ENCODE measurements at regions not wholly inside any gene's neighbourhood (a gene's known extent, or its start where the extent isn't known, plus 50 kb on each side); places are given as distances from the start of the nearest gene placed in this dataset.

- Histone ChIP-seq H3K9me2 (replicated peaks; ENCODE audit: insufficient read depth, low read length) (no peaks in the 10 kb centered on the region), H3F3A (ENCODE audit: insufficient read depth, low read length) (no peaks in the 10 kb centered on the region), H3K9ac (ENCODE audit: low read length) (no peak overlapping the region)
Measured at GRCh38 chr7:9120331-9120730, 686.9 kb downstream of the NXPH1 start.

GRCh38 chr7:9124320-9124719 lies 690.9 kb downstream of the NXPH1 start:
- H3K4me3 ChIP-seq (ENCODE audit: low read length) = no peak overlapping the region
- TF ChIP-seq CTCF (IDR thresholded peaks at IDR 0.05; ENCODE audit: low read length) = no peak
- TF ChIP-seq EZH2phosphoT487 (IDR thresholded peaks at IDR 0.05; ENCODE audit: low read length) = no peak
- no peaks in the 10 kb centered on the region for H3K36me3 ChIP-seq (replicated peaks; ENCODE audit: insufficient read depth, low read length)
- no peaks in the 10 kb centered on the region for H3K79me2 ChIP-seq (ENCODE audit: low read length)
- DNase-seq = no peak
- H3K9me3 ChIP-seq (replicated peaks; ENCODE audit: insufficient read depth, low read length) = no peaks in the 10 kb centered on the region
- H2AFZ ChIP-seq (ENCODE audit: low read length) = no peak overlapping the region
- no peak overlapping the region for H3K4me2 ChIP-seq (ENCODE audit: low read depth, low read length)
- peaks cover 15% of the 10 kb centered on the region for H3K4me1 ChIP-seq (ENCODE audit: low read length)
- no peaks in the 10 kb centered on the region for H3F3A ChIP-seq (ENCODE audit: insufficient read depth, low read length)
- no peaks in the 10 kb centered on the region for H3K27me3 ChIP-seq (replicated peaks; ENCODE audit: insufficient read depth, low read length)
- H3K9ac ChIP-seq (ENCODE audit: low read length) = no peak overlapping the region
- H4K20me1 ChIP-seq (ENCODE audit: insufficient read depth, low read length) = no peaks in the 10 kb centered on the region
- no peaks in the 10 kb centered on the region for H3K9me2 ChIP-seq (replicated peaks; ENCODE audit: insufficient read depth, low read length)
- H3K27ac ChIP-seq (ENCODE audit: low read length) = no peak overlapping the region

More at GRCh38 chr7:9120331-9120730, 686.9 kb downstream of the NXPH1 start:
- no peaks in the 10 kb centered on the region for H3K9me3 ChIP-seq (replicated peaks; ENCODE audit: insufficient read depth, low read length)
- TF ChIP-seq EZH2 (optimal IDR thresholded peaks at IDR 0.05; ENCODE audit: low read depth, low read length) (no peak), EZH2phosphoT487 (IDR thresholded peaks at IDR 0.05; ENCODE audit: low read length) (no peak), CTCF (IDR thresholded peaks at IDR 0.05; ENCODE audit: low read length) (no peak)
- H3K4me1 ChIP-seq (ENCODE audit: low read length) = peaks cover 11% of the 10 kb centered on the region
- H2AFZ ChIP-seq (ENCODE audit: low read length) = no peak overlapping the region
- no peaks in the 10 kb centered on the region for H3K27me3 ChIP-seq (replicated peaks; ENCODE audit: insufficient read depth, low read length)
- no peak overlapping the region for H3K4me3 ChIP-seq (ENCODE audit: low read length)
- no peak for DNase-seq
- no peaks in the 10 kb centered on the region for H3K79me2 ChIP-seq (ENCODE audit: low read length)
- H3K27ac ChIP-seq (ENCODE audit: low read length) = no peak overlapping the region
- no peak overlapping the region for H3K4me2 ChIP-seq (ENCODE audit: low read depth, low read length)
- H3K36me3 ChIP-seq (replicated peaks; ENCODE audit: insufficient read depth, low read length) = no peaks in the 10 kb centered on the region
- H4K20me1 ChIP-seq (ENCODE audit: insufficient read depth, low read length) = no peaks in the 10 kb centered on the region

- no peaks in the 10 kb centered on the region for H4K20me1 ChIP-seq (ENCODE audit: insufficient read depth, low read length)
- peak overlapping the region; percentile 45; the same call in 1 of the 2 replicates for H3K27ac ChIP-seq (ENCODE audit: low read length)
- peak; percentile 78 for DNase-seq
Measured at GRCh38 chr7:9125246-9125645, 691.8 kb downstream of the NXPH1 start.

More at GRCh38 chr7:9125246-9125645, 691.8 kb downstream of the NXPH1 start:
- H2AFZ ChIP-seq (ENCODE audit: low read length) = peak overlapping the region; percentile 57; the same call in 1 of the 2 replicates
- TF ChIP-seq EZH2 (optimal IDR thresholded peaks at IDR 0.05; ENCODE audit: low read depth, low read length) (no peak), CTCF (IDR thresholded peaks at IDR 0.05; ENCODE audit: low read length) (no peak), EZH2phosphoT487 (IDR thresholded peaks at IDR 0.05; ENCODE audit: low read length) (no peak)
- no peaks in the 10 kb centered on the region for H3K27me3 ChIP-seq (replicated peaks; ENCODE audit: insufficient read depth, low read length)
- H3K4me2 ChIP-seq (ENCODE audit: low read depth, low read length) = peak overlapping the region; percentile 51
- no peaks in the 10 kb centered on the region for H3F3A ChIP-seq (ENCODE audit: insufficient read depth, low read length)
- H3K4me3 ChIP-seq (ENCODE audit: low read length) = no peak overlapping the region
- no peaks in the 10 kb centered on the region for H3K9me2 ChIP-seq (replicated peaks; ENCODE audit: insufficient read depth, low read length)
- H3K9ac ChIP-seq (ENCODE audit: low read length) = no peak overlapping the region
- peaks cover 15% of the 10 kb centered on the region for H3K4me1 ChIP-seq (ENCODE audit: low read length)
- no peaks in the 10 kb centered on the region for H3K79me2 ChIP-seq (ENCODE audit: low read length)
- no peaks in the 10 kb centered on the region for H3K9me3 ChIP-seq (replicated peaks; ENCODE audit: insufficient read depth, low read length)
- H3K36me3 ChIP-seq (replicated peaks; ENCODE audit: insufficient read depth, low read length) = no peaks in the 10 kb centered on the region

Measured in MM.1S (cell line).